Prostate gland (tissue), 2 donors: ENCODE measurements at regions not wholly inside any gene's neighbourhood (a gene's known extent, or its start where the extent isn't known, plus 50 kb on each side); places are given as distances from the start of the nearest gene placed in this dataset.

Experiments used
- POLR2A ChIP-seq: fragments of 450-650 bp; IDR thresholded peaks from one replicate; pipeline ENCODE4 v1.6.1; 2016; ENCODE audit warnings: antibody characterized with exemption, mild to moderate bottlenecking
- POLR2AphosphoS5 ChIP-seq: sonication (generic); formaldehyde crosslinking; IDR thresholded peaks from one replicate; pipeline ENCODE4 v1.6.1; 2017; ENCODE audit warnings: antibody characterized with exemption
- TF ChIP-seq, protein P1 (sequence below), 4 experiments: fragments of 200-600 bp in 2 of 4; fragments of 450-650 bp in 2 of 4; sonication (generic) in 2 of 4; IDR thresholded peaks; 1 replicate in 3 of 4; 2 replicates in 1 of 4; pipeline ENCODE4 v1.5.1; 2016 to 2019; ENCODE audit warnings: antibody characterized with exemption in 4 of 4, mild to moderate bottlenecking in 2 of 4, moderate library complexity in 2 of 4

- TF ChIP-seq, protein P1, sequence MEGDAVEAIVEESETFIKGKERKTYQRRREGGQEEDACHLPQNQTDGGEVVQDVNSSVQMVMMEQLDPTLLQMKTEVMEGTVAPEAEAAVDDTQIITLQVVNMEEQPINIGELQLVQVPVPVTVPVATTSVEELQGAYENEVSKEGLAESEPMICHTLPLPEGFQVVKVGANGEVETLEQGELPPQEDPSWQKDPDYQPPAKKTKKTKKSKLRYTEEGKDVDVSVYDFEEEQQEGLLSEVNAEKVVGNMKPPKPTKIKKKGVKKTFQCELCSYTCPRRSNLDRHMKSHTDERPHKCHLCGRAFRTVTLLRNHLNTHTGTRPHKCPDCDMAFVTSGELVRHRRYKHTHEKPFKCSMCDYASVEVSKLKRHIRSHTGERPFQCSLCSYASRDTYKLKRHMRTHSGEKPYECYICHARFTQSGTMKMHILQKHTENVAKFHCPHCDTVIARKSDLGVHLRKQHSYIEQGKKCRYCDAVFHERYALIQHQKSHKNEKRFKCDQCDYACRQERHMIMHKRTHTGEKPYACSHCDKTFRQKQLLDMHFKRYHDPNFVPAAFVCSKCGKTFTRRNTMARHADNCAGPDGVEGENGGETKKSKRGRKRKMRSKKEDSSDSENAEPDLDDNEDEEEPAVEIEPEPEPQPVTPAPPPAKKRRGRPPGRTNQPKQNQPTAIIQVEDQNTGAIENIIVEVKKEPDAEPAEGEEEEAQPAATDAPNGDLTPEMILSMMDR (IDR thresholded peaks at IDR 0.05) = no peak
- TF ChIP-seq POLR2A (no peak), POLR2AphosphoS5 (no peak)
These were observed 68.2 kb upstream of the VGLL4 start for GRCh38 chr3:11711876-11712275.
